ENCODE measurements at regions not wholly inside any gene's neighbourhood (a gene's known extent, or its start where the extent isn't known, plus 50 kb on each side); places are given as distances from the start of the nearest gene placed in this dataset.

GRCh38 chr14:35971965-35972630, 146.0 kb downstream of the BRMS1L start:
- intact Hi-C loops (cut with micrococcal nuclease; ENCODE audit: unreplicated experiment): no loop called here
- H3K4me1 ChIP-seq (ENCODE audit: control insufficient read depth, insufficient read depth, low read length): no peaks in the 10 kb centered on the region
- POLR2A ChIA-PET: no interaction called here
- no TSS peak for BruUV-seq (replicated peaks)
- CTCF ChIA-PET: no interaction called here
- DNase-seq (ENCODE audit: low read depth, low spot score) (no peak), ATAC-seq (no peak)
- no peak overlapping the region for H3K27ac ChIP-seq (ENCODE audit: low read length)
- H3K36me3 ChIP-seq (ENCODE audit: control insufficient read depth, insufficient read depth, low read length): no peaks in the 10 kb centered on the region
- TF ChIP-seq POLR2AphosphoS5 (IDR thresholded peaks at IDR 0.05; ENCODE audit: low read depth, low read length): no peak
- in situ Hi-C loops (cut with HindIII; ENCODE audit: low pct_unique_long_range_greater_than_20kb, low sequenced_read_pairs): no loop called here
- no peak overlapping the region for H3K4me3 ChIP-seq (ENCODE audit: low read depth in 2 of 2, low read length in 2 of 2)
- no peaks in the 10 kb centered on the region for H3K9me3 ChIP-seq (ENCODE audit: control insufficient read depth, insufficient read depth, low read depth, low read length)
- no peaks in the 10 kb centered on the region for H3K27me3 ChIP-seq (ENCODE audit: control insufficient read depth, insufficient read depth, low read length)

- Histone ChIP-seq H3K36me3 (ENCODE audit: control insufficient read depth, insufficient read depth, low read length) (no peaks in the 10 kb centered on the region), H3K27me3 (ENCODE audit: control insufficient read depth, insufficient read depth, low read length) (no peaks in the 10 kb centered on the region), H3K4me3 (ENCODE audit: low read depth in 2 of 2, low read length in 2 of 2) (no peak overlapping the region), H3K9me3 (ENCODE audit: control insufficient read depth, insufficient read depth, low read depth, low read length) (no peaks in the 10 kb centered on the region), H3K4me1 (ENCODE audit: control insufficient read depth, insufficient read depth, low read length) (no peaks in the 10 kb centered on the region), H3K27ac (ENCODE audit: low read length) (no peak overlapping the region)
- ChIA-PET POLR2A (no interaction called here), CTCF (no interaction called here)
- DNase-seq (ENCODE audit: low read depth, low spot score) (no peak), ATAC-seq (no peak)
- intact Hi-C loops (cut with micrococcal nuclease; ENCODE audit: unreplicated experiment) (no loop called here), in situ Hi-C loops (cut with HindIII; ENCODE audit: low pct_unique_long_range_greater_than_20kb, low sequenced_read_pairs) (no loop called here)
- no peak for TF ChIP-seq SIN3A (IDR thresholded peaks at IDR 0.05; ENCODE audit: borderline replicate concordance, insufficient read depth, low read depth, low read length)
- TF ChIP-seq POLR2AphosphoS5 (IDR thresholded peaks at IDR 0.05; ENCODE audit: low read depth, low read length): no peak
- TF ChIP-seq, protein P1, sequence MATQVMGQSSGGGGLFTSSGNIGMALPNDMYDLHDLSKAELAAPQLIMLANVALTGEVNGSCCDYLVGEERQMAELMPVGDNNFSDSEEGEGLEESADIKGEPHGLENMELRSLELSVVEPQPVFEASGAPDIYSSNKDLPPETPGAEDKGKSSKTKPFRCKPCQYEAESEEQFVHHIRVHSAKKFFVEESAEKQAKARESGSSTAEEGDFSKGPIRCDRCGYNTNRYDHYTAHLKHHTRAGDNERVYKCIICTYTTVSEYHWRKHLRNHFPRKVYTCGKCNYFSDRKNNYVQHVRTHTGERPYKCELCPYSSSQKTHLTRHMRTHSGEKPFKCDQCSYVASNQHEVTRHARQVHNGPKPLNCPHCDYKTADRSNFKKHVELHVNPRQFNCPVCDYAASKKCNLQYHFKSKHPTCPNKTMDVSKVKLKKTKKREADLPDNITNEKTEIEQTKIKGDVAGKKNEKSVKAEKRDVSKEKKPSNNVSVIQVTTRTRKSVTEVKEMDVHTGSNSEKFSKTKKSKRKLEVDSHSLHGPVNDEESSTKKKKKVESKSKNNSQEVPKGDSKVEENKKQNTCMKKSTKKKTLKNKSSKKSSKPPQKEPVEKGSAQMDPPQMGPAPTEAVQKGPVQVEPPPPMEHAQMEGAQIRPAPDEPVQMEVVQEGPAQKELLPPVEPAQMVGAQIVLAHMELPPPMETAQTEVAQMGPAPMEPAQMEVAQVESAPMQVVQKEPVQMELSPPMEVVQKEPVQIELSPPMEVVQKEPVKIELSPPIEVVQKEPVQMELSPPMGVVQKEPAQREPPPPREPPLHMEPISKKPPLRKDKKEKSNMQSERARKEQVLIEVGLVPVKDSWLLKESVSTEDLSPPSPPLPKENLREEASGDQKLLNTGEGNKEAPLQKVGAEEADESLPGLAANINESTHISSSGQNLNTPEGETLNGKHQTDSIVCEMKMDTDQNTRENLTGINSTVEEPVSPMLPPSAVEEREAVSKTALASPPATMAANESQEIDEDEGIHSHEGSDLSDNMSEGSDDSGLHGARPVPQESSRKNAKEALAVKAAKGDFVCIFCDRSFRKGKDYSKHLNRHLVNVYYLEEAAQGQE (IDR thresholded peaks at IDR 0.05; ENCODE audit: insufficient read depth in 1 of 2, low read depth in 2 of 2, low read length in 1 of 2): no peak
- no peak for TF ChIP-seq TCF7L2 (IDR thresholded peaks at IDR 0.05; ENCODE audit: low read depth, low read length)
- TF ChIP-seq CTCF (IDR thresholded peaks at IDR 0.05): no peak
- no TSS peak for BruUV-seq (replicated peaks)
Observed at GRCh38 chr14:35969310-35969709, 143.2 kb downstream of the BRMS1L start.

DNA sequence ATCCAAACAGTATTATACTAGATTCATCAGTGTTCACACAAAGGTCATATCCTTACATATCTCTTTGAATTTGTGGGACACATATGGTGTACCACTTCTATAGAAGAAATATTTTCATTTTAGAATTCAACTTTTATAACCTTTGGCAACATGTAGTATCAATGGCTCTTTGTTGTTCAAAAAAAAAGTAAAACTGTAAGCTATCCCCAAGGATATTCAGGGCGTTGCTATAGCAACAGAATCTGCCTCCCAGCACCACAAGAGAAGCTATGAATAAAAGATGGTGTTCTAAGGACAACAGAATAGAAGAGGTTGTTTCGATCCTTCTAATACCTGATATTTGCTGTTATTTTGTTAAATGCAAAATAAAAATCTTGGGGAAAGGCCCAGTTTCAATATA, 139.3 kb downstream of the BRMS1L start:
- Histone ChIP-seq H3K4me3 (ENCODE audit: low read depth in 2 of 2, low read length in 2 of 2) (no peak overlapping the region), H3K4me1 (ENCODE audit: control insufficient read depth, insufficient read depth, low read length) (no peaks in the 10 kb centered on the region), H3K27ac (ENCODE audit: low read length) (no peak overlapping the region), H3K36me3 (ENCODE audit: control insufficient read depth, insufficient read depth, low read length) (no peaks in the 10 kb centered on the region), H3K27me3 (ENCODE audit: control insufficient read depth, insufficient read depth, low read length) (no peaks in the 10 kb centered on the region), H3K9me3 (ENCODE audit: control insufficient read depth, insufficient read depth, low read depth, low read length) (no peaks in the 10 kb centered on the region)
- DNase-seq (ENCODE audit: low read depth, low spot score) (no peak), ATAC-seq (no peak)
- no TSS peak for BruUV-seq (replicated peaks)
- intact Hi-C loops (cut with micrococcal nuclease; ENCODE audit: unreplicated experiment) (no loop called here), in situ Hi-C loops (cut with HindIII; ENCODE audit: low pct_unique_long_range_greater_than_20kb, low sequenced_read_pairs) (no loop called here)
- ChIA-PET POLR2A (no interaction called here), CTCF (no interaction called here)
- TF ChIP-seq TCF7L2 (IDR thresholded peaks at IDR 0.05; ENCODE audit: low read depth, low read length): no peak
- TF ChIP-seq POLR2AphosphoS5 (IDR thresholded peaks at IDR 0.05; ENCODE audit: low read depth, low read length): no peak
- no peak for TF ChIP-seq CTCF (IDR thresholded peaks at IDR 0.05)
- TF ChIP-seq, protein P1 (IDR thresholded peaks at IDR 0.05; ENCODE audit: insufficient read depth in 1 of 2, low read depth in 2 of 2, low read length in 1 of 2): no peak

Measured in Panc1 (cell line).